A673 (cell line): ENCODE measurements at regions not wholly inside any gene's neighbourhood (a gene's known extent, or its start where the extent isn't known, plus 50 kb on each side); places are given as distances from the start of the nearest gene placed in this dataset.

Experiments used
- CTCF ChIP-seq: fragments of 300-800, 200-600 bp; sonication (generic); conservative IDR thresholded peaks from 2 replicates; pipeline ENCODE4 v1.5.1; 2017; ENCODE audit warnings: low read depth, mild to moderate bottlenecking, antibody characterized with exemption, low read length, moderate library complexity, mixed read lengths
- EZH2 ChIP-seq: fragments of 200-600 bp; sonication (generic); IDR thresholded peaks from 2 replicates; pipeline ENCODE4 v1.6.1; 2017; ENCODE audit warnings: borderline replicate concordance, low read depth, mild to moderate bottlenecking, mixed read lengths, antibody characterized with exemption, low read length; ENCODE audit not compliant: poor library complexity, severe bottlenecking

- TF ChIP-seq EZH2, result no peak
- TF ChIP-seq CTCF, result no peak
Measured at GRCh38 chr9:28396058-28396457, 822.8 kb upstream of the C9orf72 start.
